GM13977 (cell line): ENCODE measurements at regions not wholly inside any gene's neighbourhood (a gene's known extent, or its start where the extent isn't known, plus 50 kb on each side); places are given as distances from the start of the nearest gene placed in this dataset.

Experiments
- DNase-seq: peaks from one replicate; pipeline ENCODE4 v3.0.0; 2012; ENCODE audit warnings: low spot score
- CTCF ChIP-seq: IDR thresholded peaks from 2 replicates; pipeline ENCODE4 v1.5.1; 2012; ENCODE audit warnings: mild to moderate bottlenecking, control low read depth; ENCODE audit not compliant: insufficient read depth; ENCODE audit errors: extremely low read depth, missing control alignments
- in situ Hi-C: fragments of 300-500 bp; cut with MboI; formaldehyde crosslinking; loops from one replicate; pipeline ENCODE4 v1.12.0; 2022; ENCODE audit warnings: low sequenced_read_pairs, low pct_unique_long_range_greater_than_20kb, mixed read lengths, inconsistent platforms; ENCODE audit not compliant: unreplicated experiment

- no peak for DNase-seq
- no peak for TF ChIP-seq CTCF
- in situ Hi-C loops, result no loop called here
Measured at GRCh38 chr4:63869370-63869769, 539.9 kb downstream of the TECRL start.

GRCh38 chr4:63851496-63851895, 557.8 kb downstream of the TECRL start:
- no peak for TF ChIP-seq CTCF
- no peak for DNase-seq
- in situ Hi-C loops, result no loop called here

- TF ChIP-seq CTCF, result no peak
- in situ Hi-C loops, result no loop called here
- no peak for DNase-seq
Measured at GRCh38 chr4:63841266-63841665, 568.0 kb downstream of the TECRL start.

- in situ Hi-C loops, result no loop called here
- no peak for TF ChIP-seq CTCF
- DNase-seq, result no peak
Measured at GRCh38 chr4:63831590-63832155, 577.6 kb downstream of the TECRL start.

- no peak for TF ChIP-seq CTCF
- in situ Hi-C loops, result no loop called here
- DNase-seq, result no peak
Measured at GRCh38 chr4:63817196-63817865, 591.9 kb downstream of the TECRL start.

GRCh38 chr4:63814171-63814964, 594.9 kb downstream of the TECRL start:
- in situ Hi-C loops, result no loop called here
- no peak for TF ChIP-seq CTCF
- DNase-seq, result no peak
